K562 (cell line): ENCODE measurements at regions not wholly inside any gene's neighbourhood (a gene's known extent, or its start where the extent isn't known, plus 50 kb on each side); places are given as distances from the start of the nearest gene placed in this dataset.

Experiments
- ATAC-seq: fragments of 200-7000 bp; cut with Tn5 transposase; 3 replicates; pipeline ENCODE4 v1.9.1; 2020; ENCODE audit warnings: moderate library complexity
- BruUV-seq: library from RNA; stranded (reverse); fragments of 400-500 nt; replicated peaks from 2 replicates; lab custom pipeline; 2021; lab: Mats Ljungman, UMichigan
- CTCF ChIA-PET: fragments of 300-600 bp; formaldehyde crosslinking; extraction: SDS; loops from one replicate; lab custom pipeline; 2021; ENCODE audit warnings: low intra/inter-chr PET ratio; lab: Yijun Ruan, JAX
- POLR2A ChIA-PET: fragments of 300-600, 350-650 bp; sonication (Branson Sonifier 250); formaldehyde crosslinking; extraction: SDS; loops from one replicate; lab custom pipeline; 2021; ENCODE audit warnings: antibody characterized with exemption, inconsistent platforms; lab: Yijun Ruan, JAX
- DNase-seq, 4 experiments: peaks; one replicate each; pipeline versions ENCODE4 v3.0.0 to v3.0.0-alpha.2; 2011 to 2018; ENCODE audit warnings: low spot score in 3 of 4, mixed read lengths in 3 of 4; ENCODE audit errors: extremely low read depth in 1 of 4
- FAIRE-seq: peaks from 2 replicates; lab custom pipeline; 2011; peaks lifted over from hg19 to GRCh38; lab: Jason Lieb, UNC
- H2AFZ ChIP-seq: 2 replicates; pipeline ENCODE4 v1.6.0; 2011; ENCODE audit warnings: low read depth, low read length, control low read depth, inconsistent platforms
- H3K27ac ChIP-seq: fragments of 200-600 bp; 3 replicates; pipeline ENCODE4 v1.8.0; 2011; ENCODE audit warnings: low read depth, mild to moderate bottlenecking, control low read depth, inconsistent platforms, low read length, moderate library complexity, mixed read lengths; ENCODE audit errors: extremely low read depth
- H3K27me3 ChIP-seq, 2 experiments: fragments of 300-600 bp in 1 of 2; 2 replicates in 1 of 2; 3 replicates in 1 of 2; pipeline versions ENCODE4 v1.6.0 to v1.8.0; 2011; ENCODE audit warnings: inconsistent platforms in 2 of 2, low read length in 2 of 2, mild to moderate bottlenecking in 1 of 2, mixed read lengths in 1 of 2, moderate library complexity in 1 of 2; ENCODE audit not compliant: control insufficient read depth in 2 of 2, insufficient read depth in 2 of 2
- H3K36me3 ChIP-seq: fragments of 300-600 bp; 3 replicates; pipeline ENCODE4 v1.8.0; 2011; ENCODE audit warnings: mild to moderate bottlenecking, low read length, inconsistent platforms; ENCODE audit not compliant: control insufficient read depth, insufficient read depth
- H3K4me1 ChIP-seq, 2 experiments: fragments of 200-600 bp in 1 of 2; replicated peaks in 1 of 2; 2 replicates in 1 of 2; 3 replicates in 1 of 2; pipeline versions ENCODE4 v1.5.1 to v1.8.0; 2011; ENCODE audit warnings: inconsistent platforms in 2 of 2, low read length in 2 of 2, mild to moderate bottlenecking in 1 of 2, mixed read lengths in 1 of 2, moderate library complexity in 1 of 2; ENCODE audit not compliant: control insufficient read depth in 2 of 2, insufficient read depth in 2 of 2
- H3K4me2 ChIP-seq: 2 replicates; pipeline ENCODE4 v1.6.1; 2011; ENCODE audit warnings: low read length, control low read depth, inconsistent platforms, mixed read lengths; ENCODE audit not compliant: insufficient read depth
- H3K4me3 ChIP-seq: fragments of 200-600 bp; sonication (generic), shearing (Covaris generic); 2 replicates; pipeline ENCODE4 v1.5.1; 2016; ENCODE audit warnings: control low read depth, inconsistent platforms
- H3K79me2 ChIP-seq: fragments of 200-600 bp; 3 replicates; pipeline ENCODE4 v1.8.0; 2011; ENCODE audit warnings: low read length, inconsistent platforms; ENCODE audit not compliant: control insufficient read depth, insufficient read depth
- H3K9ac ChIP-seq, 2 experiments: 2 replicates each; pipeline versions ENCODE4 v1.6.0 to v1.6.1; 2011; ENCODE audit warnings: low read depth in 2 of 2, low read length in 2 of 2, control low read depth in 1 of 2, inconsistent platforms in 1 of 2, mild to moderate bottlenecking in 1 of 2, mixed read lengths in 1 of 2; ENCODE audit not compliant: insufficient read depth in 1 of 2
- H3K9me1 ChIP-seq: one replicate; pipeline ENCODE4 v1.6.0; 2011; ENCODE audit warnings: inconsistent platforms, mild to moderate bottlenecking, low read length, moderate library complexity; ENCODE audit not compliant: control insufficient read depth, insufficient read depth
- H3K9me3 ChIP-seq: replicated peaks from 2 replicates; pipeline ENCODE4 v1.5.1; 2011; ENCODE audit warnings: low read depth, low read length, inconsistent platforms; ENCODE audit not compliant: control insufficient read depth, insufficient read depth
- H4K20me1 ChIP-seq: replicated peaks from 2 replicates; pipeline ENCODE4 v1.6.1; 2011; ENCODE audit warnings: low read length, inconsistent platforms, mixed read lengths; ENCODE audit not compliant: control insufficient read depth, insufficient read depth
- ASH1L ChIP-seq: fragments of 450-650 bp; IDR thresholded peaks from 2 replicates; pipeline ENCODE4 v1.6.1; 2018; ENCODE audit warnings: borderline replicate concordance, mild to moderate bottlenecking, low read depth; ENCODE audit not compliant: partially characterized antibody
- CXXC5 ChIP-seq: fragments of 250-450 bp; sonication (Bioruptor Pico); IDR thresholded peaks from 2 replicates; pipeline ENCODE4 v1.8.0; 2022; ENCODE audit warnings: inconsistent platforms, mild to moderate bottlenecking, moderate library complexity
- NCOA1 ChIP-seq: fragments of 450-650 bp; IDR thresholded peaks from 2 replicates; pipeline ENCODE4 v1.6.1; 2016; ENCODE audit warnings: low read depth
- ZNF24 ChIP-seq: fragments of 450-650 bp; IDR thresholded peaks from 2 replicates; pipeline ENCODE4 v1.6.1; 2016
- ZNF347 ChIP-seq: fragments of 450-650 bp; formaldehyde crosslinking; IDR thresholded peaks from 2 replicates; pipeline ENCODE4 v1.4.0; 2020; ENCODE audit warnings: low read depth, mild to moderate bottlenecking, moderate library complexity
- ZNF764 ChIP-seq: fragments of 250-450 bp; sonication (Bioruptor Pico); IDR thresholded peaks from 2 replicates; pipeline ENCODE4 v1.4.0; 2020; ENCODE audit warnings: low read depth, mild to moderate bottlenecking, moderate library complexity
- WGBS: fragments of 100-300 bp; shearing (Covaris generic); methylation state at CpG from one replicate; pipeline ENCODE4 v1.1.6; 2016; ENCODE audit warnings: low coverage, mixed read lengths; ENCODE audit not compliant: insufficient coverage; ENCODE audit errors: missing lambda C conversion rate; 5-methylcytosine and 5-hydroxymethylcytosine counted together
- in situ Hi-C: fragments of 300-500 bp; cut with MboI; formaldehyde crosslinking; loops from 4 replicates; pipeline ENCODE4 v1.15.0; 2018; ENCODE audit warnings: inconsistent platforms, mixed read lengths
- intact Hi-C: fragments of 100-400 bp; cut with micrococcal nuclease; formaldehyde crosslinking; loops from 2 replicates; pipeline ENCODE4 v1.14.2; 2022
- TF ChIP-seq, protein P1 (sequence below): sonication (generic); formaldehyde crosslinking; IDR thresholded peaks from 2 replicates; pipeline ENCODE4 v1.8.1; 2022; ENCODE audit warnings: missing genetic modification reagents
- TF ChIP-seq, protein P2 (sequence below): fragments of 450-650 bp; IDR thresholded peaks from 2 replicates; pipeline ENCODE4 v1.6.1; 2016; ENCODE audit warnings: low read depth, mild to moderate bottlenecking, moderate library complexity
- TF ChIP-seq, protein P3 (sequence below): fragments of 450-650 bp; IDR thresholded peaks from 2 replicates; pipeline ENCODE4 v1.6.1; 2014; ENCODE audit warnings: low read depth, mild to moderate bottlenecking, moderate library complexity, borderline replicate concordance

DNA sequence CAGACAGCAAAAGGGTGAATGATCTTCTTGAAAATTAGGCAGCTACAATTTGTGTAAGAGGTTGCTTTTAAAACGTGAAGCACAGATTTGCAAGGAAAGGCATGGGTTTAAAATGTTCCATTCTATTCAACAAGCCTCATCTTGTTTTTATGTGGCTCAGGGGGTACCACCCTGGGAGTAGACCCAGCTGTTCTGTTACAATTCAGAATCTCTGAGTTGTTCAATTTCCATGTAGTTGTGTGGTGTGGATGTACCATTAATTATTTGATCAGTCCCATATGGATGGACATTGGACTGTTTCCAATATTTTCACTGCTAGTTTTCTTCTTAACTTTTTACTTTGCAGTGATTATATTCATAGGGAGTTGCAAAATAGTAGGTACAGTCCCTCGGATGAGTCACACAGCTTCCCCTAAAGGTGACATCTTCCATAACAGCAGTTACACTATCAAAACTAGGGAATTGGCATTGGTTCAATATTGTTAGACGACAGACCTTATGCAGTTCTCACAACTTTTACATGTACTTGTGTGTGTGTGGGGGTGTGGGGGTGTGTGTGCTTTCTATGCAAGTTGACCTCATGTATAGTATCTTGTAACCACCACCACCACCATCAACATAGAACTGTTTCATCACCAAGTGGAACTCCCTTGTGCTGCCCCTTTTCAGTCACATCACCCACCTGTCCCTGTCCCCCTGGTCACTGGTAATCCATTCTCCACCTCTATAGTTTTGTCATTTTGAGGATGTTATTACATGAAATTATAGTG, 59.0 kb upstream of the CAPRIN2 start:
- H3K27me3 ChIP-seq: peaks cover 0 to 9% of the 10 kb centered on the region in 2 experiments; a peak in 1 of 5 replicates
- no peaks in the 10 kb centered on the region for H3K9me1 ChIP-seq
- H3K4me2 ChIP-seq: no peak overlapping the region
- CTCF ChIA-PET: no interaction called here
- ATAC-seq (no peak), FAIRE-seq (no peak), DNase-seq (no peak)
- no peaks in the 10 kb centered on the region for H4K20me1 ChIP-seq
- H3K9me3 ChIP-seq: no peaks in the 10 kb centered on the region
- no peak overlapping the region for H3K9ac ChIP-seq
- intact Hi-C loops: no loop called here
- no peaks in the 10 kb centered on the region for H3K4me1 ChIP-seq
- POLR2A ChIA-PET: interaction anchor here (0.5 to 2.6 kb wide), 3 partner anchors 12 to 658 kb away, joined by 3 to 7 read pairs (median 3); no protein-coding TSS in a partner anchor
- no peaks in the 10 kb centered on the region for H3K79me2 ChIP-seq
- no peak overlapping the region for H3K27ac ChIP-seq
- TF ChIP-seq, protein P1, sequence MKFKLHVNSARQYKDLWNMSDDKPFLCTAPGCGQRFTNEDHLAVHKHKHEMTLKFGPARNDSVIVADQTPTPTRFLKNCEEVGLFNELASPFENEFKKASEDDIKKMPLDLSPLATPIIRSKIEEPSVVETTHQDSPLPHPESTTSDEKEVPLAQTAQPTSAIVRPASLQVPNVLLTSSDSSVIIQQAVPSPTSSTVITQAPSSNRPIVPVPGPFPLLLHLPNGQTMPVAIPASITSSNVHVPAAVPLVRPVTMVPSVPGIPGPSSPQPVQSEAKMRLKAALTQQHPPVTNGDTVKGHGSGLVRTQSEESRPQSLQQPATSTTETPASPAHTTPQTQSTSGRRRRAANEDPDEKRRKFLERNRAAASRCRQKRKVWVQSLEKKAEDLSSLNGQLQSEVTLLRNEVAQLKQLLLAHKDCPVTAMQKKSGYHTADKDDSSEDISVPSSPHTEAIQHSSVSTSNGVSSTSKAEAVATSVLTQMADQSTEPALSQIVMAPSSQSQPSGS (CRISPR knock-in tag): no peak
- TF ChIP-seq ZNF347 (CRISPR knock-in tag): no peak
- TF ChIP-seq CXXC5 (CRISPR knock-in tag): no peak
- no peak for TF ChIP-seq ZNF764 (CRISPR knock-in tag)
- no peak for TF ChIP-seq ZNF24
- TF ChIP-seq, protein P2, sequence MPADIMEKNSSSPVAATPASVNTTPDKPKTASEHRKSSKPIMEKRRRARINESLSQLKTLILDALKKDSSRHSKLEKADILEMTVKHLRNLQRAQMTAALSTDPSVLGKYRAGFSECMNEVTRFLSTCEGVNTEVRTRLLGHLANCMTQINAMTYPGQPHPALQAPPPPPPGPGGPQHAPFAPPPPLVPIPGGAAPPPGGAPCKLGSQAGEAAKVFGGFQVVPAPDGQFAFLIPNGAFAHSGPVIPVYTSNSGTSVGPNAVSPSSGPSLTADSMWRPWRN: no peak
- TF ChIP-seq, protein P3, sequence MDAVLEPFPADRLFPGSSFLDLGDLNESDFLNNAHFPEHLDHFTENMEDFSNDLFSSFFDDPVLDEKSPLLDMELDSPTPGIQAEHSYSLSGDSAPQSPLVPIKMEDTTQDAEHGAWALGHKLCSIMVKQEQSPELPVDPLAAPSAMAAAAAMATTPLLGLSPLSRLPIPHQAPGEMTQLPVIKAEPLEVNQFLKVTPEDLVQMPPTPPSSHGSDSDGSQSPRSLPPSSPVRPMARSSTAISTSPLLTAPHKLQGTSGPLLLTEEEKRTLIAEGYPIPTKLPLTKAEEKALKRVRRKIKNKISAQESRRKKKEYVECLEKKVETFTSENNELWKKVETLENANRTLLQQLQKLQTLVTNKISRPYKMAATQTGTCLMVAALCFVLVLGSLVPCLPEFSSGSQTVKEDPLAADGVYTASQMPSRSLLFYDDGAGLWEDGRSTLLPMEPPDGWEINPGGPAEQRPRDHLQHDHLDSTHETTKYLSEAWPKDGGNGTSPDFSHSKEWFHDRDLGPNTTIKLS: no peak
- TF ChIP-seq ASH1L: no peak
- no peak for TF ChIP-seq NCOA1
- no peak overlapping the region for H3K4me3 ChIP-seq
- in situ Hi-C loops: loop anchor here (25.0 kb wide), 1 partner anchor 626 kb away; no protein-coding TSS in a partner anchor
- H3K36me3 ChIP-seq: no peaks in the 10 kb centered on the region
- no TSS peak for BruUV-seq
- whole genome bisulfite sequencing: 0% methylated on average over 3 of the region's 3 CpGs
- no peak overlapping the region for H2AFZ ChIP-seq
